HL-60 (cell line): ENCODE measurements at regions not wholly inside any gene's neighbourhood (a gene's known extent, or its start where the extent isn't known, plus 50 kb on each side); places are given as distances from the start of the nearest gene placed in this dataset.

Experiments
- GABPA ChIP-seq: IDR thresholded peaks from 2 replicates; pipeline ENCODE4 v1.6.1; 2012; ENCODE audit warnings: low read depth
- POLR2AphosphoS5 ChIP-seq: IDR thresholded peaks from 2 replicates; pipeline ENCODE4 v1.6.1; 2012; ENCODE audit warnings: low read depth
- SPI1 ChIP-seq: IDR thresholded peaks from 2 replicates; pipeline ENCODE4 v1.6.1; 2012; ENCODE audit warnings: low read depth, mild to moderate bottlenecking, borderline replicate concordance
- TF ChIP-seq, protein P1 (sequence below): IDR thresholded peaks from one replicate; pipeline ENCODE4 v1.5.1; 2011; ENCODE audit warnings: low read length, control low read depth, inconsistent platforms; ENCODE audit not compliant: insufficient read depth
- TF ChIP-seq, protein P2 (sequence below): IDR thresholded peaks from 2 replicates; pipeline ENCODE4 v1.6.1; 2012; ENCODE audit warnings: low read depth; ENCODE audit not compliant: insufficient replicate concordance

DNA sequence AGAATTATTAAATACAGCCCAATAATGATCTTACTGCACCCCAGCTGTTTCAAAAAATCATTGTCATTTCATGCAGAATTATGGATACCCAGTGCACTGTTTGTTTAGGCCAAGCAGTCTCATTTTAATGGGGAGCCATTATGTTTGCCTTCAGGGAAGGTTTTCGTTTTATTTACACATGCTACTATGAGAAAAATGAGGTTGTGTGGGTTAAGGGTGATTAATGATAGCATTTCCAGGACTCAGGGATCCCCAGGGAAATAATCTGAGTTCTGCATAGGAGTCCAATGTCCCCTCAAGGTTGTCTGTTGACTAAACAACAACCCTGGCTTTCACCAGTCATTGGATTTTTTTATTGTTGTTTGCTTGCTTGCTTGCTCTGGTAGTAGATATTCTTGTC, 71.0 kb upstream of the ZP4 start:
- TF ChIP-seq POLR2AphosphoS5 (no peak), GABPA (no peak), SPI1 (no peak)
- TF ChIP-seq, protein P1, sequence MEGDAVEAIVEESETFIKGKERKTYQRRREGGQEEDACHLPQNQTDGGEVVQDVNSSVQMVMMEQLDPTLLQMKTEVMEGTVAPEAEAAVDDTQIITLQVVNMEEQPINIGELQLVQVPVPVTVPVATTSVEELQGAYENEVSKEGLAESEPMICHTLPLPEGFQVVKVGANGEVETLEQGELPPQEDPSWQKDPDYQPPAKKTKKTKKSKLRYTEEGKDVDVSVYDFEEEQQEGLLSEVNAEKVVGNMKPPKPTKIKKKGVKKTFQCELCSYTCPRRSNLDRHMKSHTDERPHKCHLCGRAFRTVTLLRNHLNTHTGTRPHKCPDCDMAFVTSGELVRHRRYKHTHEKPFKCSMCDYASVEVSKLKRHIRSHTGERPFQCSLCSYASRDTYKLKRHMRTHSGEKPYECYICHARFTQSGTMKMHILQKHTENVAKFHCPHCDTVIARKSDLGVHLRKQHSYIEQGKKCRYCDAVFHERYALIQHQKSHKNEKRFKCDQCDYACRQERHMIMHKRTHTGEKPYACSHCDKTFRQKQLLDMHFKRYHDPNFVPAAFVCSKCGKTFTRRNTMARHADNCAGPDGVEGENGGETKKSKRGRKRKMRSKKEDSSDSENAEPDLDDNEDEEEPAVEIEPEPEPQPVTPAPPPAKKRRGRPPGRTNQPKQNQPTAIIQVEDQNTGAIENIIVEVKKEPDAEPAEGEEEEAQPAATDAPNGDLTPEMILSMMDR, result no peak
- TF ChIP-seq, protein P2, sequence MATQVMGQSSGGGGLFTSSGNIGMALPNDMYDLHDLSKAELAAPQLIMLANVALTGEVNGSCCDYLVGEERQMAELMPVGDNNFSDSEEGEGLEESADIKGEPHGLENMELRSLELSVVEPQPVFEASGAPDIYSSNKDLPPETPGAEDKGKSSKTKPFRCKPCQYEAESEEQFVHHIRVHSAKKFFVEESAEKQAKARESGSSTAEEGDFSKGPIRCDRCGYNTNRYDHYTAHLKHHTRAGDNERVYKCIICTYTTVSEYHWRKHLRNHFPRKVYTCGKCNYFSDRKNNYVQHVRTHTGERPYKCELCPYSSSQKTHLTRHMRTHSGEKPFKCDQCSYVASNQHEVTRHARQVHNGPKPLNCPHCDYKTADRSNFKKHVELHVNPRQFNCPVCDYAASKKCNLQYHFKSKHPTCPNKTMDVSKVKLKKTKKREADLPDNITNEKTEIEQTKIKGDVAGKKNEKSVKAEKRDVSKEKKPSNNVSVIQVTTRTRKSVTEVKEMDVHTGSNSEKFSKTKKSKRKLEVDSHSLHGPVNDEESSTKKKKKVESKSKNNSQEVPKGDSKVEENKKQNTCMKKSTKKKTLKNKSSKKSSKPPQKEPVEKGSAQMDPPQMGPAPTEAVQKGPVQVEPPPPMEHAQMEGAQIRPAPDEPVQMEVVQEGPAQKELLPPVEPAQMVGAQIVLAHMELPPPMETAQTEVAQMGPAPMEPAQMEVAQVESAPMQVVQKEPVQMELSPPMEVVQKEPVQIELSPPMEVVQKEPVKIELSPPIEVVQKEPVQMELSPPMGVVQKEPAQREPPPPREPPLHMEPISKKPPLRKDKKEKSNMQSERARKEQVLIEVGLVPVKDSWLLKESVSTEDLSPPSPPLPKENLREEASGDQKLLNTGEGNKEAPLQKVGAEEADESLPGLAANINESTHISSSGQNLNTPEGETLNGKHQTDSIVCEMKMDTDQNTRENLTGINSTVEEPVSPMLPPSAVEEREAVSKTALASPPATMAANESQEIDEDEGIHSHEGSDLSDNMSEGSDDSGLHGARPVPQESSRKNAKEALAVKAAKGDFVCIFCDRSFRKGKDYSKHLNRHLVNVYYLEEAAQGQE, result no peak
